ENCODE measurements at regions not wholly inside any gene's neighbourhood (a gene's known extent, or its start where the extent isn't known, plus 50 kb on each side); places are given as distances from the start of the nearest gene placed in this dataset.
A peak's percentile ranks its signal among the peaks of the same experiment; 100 is the strongest.
"Not testable (repeated sequence)": the region's sequence is repeated elsewhere in the genome, so short reads cannot be mapped to it uniquely, and the experiment has no call there.

GRCh38 chr11:27228232-27228905, 134.6 kb downstream of the CCDC34 start:
- no peaks in the 10 kb centered on the region for H3K36me3 ChIP-seq (ENCODE audit: control insufficient read depth, insufficient read depth, low read length, severe bottlenecking)
- H3K4me1 ChIP-seq (ENCODE audit: control insufficient read depth, insufficient read depth, low read length) = peaks cover 16% of the 10 kb centered on the region
- no peaks in the 10 kb centered on the region for H3K9me3 ChIP-seq (ENCODE audit: control insufficient read depth, low read length)
- no peak overlapping the region for H3K4me3 ChIP-seq (ENCODE audit: low read length)
- no peak for DNase-seq (ENCODE audit: low read depth)
- H3K9ac ChIP-seq (ENCODE audit: low read length) = no peak overlapping the region
- no peaks in the 10 kb centered on the region for H3K27me3 ChIP-seq (replicated peaks; ENCODE audit: control insufficient read depth, insufficient read depth, low read length)

GRCh38 chr11:27227736-27228135, 135.3 kb downstream of the CCDC34 start:
- Histone ChIP-seq H3K9me3 (ENCODE audit: control insufficient read depth, low read length) (no peaks in the 10 kb centered on the region), H3K4me1 (ENCODE audit: control insufficient read depth, insufficient read depth, low read length) (peaks cover 16% of the 10 kb centered on the region), H3K4me3 (ENCODE audit: low read length) (no peak overlapping the region), H3K36me3 (ENCODE audit: control insufficient read depth, insufficient read depth, low read length, severe bottlenecking) (no peaks in the 10 kb centered on the region), H3K27me3 (replicated peaks; ENCODE audit: control insufficient read depth, insufficient read depth, low read length) (no peaks in the 10 kb centered on the region), H3K9ac (ENCODE audit: low read length) (no peak overlapping the region)
- no peak for DNase-seq (ENCODE audit: low read depth)

DNA sequence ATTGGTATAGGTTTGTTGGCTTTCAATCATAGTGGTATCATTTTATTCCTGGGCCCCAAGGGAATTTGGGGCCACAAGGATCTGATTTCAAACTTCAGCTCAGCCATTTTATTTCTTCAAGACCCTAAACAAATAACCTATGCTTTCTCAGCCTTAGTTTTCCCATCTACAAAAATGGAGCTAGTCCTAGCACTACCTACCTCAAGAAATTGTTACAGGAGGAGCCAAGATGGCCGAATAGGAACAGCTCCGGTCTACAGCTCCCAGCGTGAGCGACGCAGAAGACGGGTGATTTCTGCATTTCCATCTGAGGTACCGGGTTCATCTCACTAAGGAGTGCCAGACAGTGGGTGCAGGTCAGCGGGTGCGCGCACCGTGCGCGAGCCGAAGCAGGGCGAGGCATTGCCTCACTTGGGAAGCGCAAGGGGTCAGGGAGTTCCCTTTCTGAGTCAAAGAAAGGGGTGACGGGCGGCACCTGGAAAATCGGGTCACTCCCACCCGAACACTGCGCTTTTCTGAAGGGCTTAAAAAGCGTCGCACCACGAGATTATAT, 143.5 kb downstream of the CCDC34 start:
- H3K4me1 ChIP-seq (ENCODE audit: control insufficient read depth, insufficient read depth, low read length) = peaks cover 18% of the 10 kb centered on the region
- not testable (repeated sequence) for H3K4me3 ChIP-seq (ENCODE audit: low read length); H3K9me3 ChIP-seq (ENCODE audit: control insufficient read depth, low read length); H3K9ac ChIP-seq (ENCODE audit: low read length); DNase-seq (ENCODE audit: low read depth); H3K36me3 ChIP-seq (ENCODE audit: control insufficient read depth, insufficient read depth, low read length, severe bottlenecking); H3K27me3 ChIP-seq (replicated peaks; ENCODE audit: control insufficient read depth, insufficient read depth, low read length)

DNA sequence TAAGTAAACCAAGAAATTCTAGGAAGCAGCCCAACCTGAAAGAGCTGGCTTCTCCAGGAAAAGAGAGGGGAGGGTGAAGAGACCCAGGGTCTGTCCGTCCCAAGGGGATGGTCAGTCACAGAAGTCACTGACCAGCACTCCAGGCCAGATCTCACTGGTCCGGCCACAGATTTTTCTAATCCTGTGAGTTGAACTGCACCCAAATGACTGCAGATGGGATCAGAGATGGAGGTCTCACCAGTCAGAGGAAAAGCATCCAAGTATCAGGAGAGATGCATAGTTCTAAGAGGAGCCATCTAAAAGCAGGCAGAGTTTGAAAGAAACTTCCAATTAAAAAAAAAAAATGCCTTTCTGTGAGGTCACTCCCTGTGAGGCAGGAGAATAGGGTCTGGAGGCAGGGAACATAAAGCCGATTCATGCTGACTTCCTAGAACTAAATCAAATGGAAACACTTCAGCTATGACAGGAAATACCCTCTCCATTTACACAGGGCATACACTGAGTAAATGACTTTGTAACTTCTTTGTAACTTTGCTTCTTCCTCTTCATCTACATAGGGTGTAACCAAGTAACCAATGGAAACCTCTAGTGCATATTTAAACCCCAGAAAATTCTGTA, 144.5 kb downstream of the CCDC34 start:
- no peak overlapping the region for H3K9ac ChIP-seq (ENCODE audit: low read length)
- DNase-seq (ENCODE audit: low read depth) = peak; percentile 84
- no peaks in the 10 kb centered on the region for H3K36me3 ChIP-seq (ENCODE audit: control insufficient read depth, insufficient read depth, low read length, severe bottlenecking)
- no peaks in the 10 kb centered on the region for H3K27me3 ChIP-seq (replicated peaks; ENCODE audit: control insufficient read depth, insufficient read depth, low read length)
- no peak overlapping the region for H3K4me3 ChIP-seq (ENCODE audit: low read length)
- no peaks in the 10 kb centered on the region for H3K9me3 ChIP-seq (ENCODE audit: control insufficient read depth, low read length)
- H3K4me1 ChIP-seq (ENCODE audit: control insufficient read depth, insufficient read depth, low read length) = peaks cover 22% of the 10 kb centered on the region

- Histone ChIP-seq H3K4me3 (ENCODE audit: low read length) (no peak overlapping the region), H3K9me3 (ENCODE audit: control insufficient read depth, low read length) (no peaks in the 10 kb centered on the region), H3K4me1 (ENCODE audit: control insufficient read depth, insufficient read depth, low read length) (peaks cover 28% of the 10 kb centered on the region), H3K9ac (ENCODE audit: low read length) (no peak overlapping the region), H3K27me3 (replicated peaks; ENCODE audit: control insufficient read depth, insufficient read depth, low read length) (no peaks in the 10 kb centered on the region), H3K36me3 (ENCODE audit: control insufficient read depth, insufficient read depth, low read length, severe bottlenecking) (no peaks in the 10 kb centered on the region)
- peak; percentile 73 for DNase-seq (ENCODE audit: low read depth)
Observed at GRCh38 chr11:27217948-27218420, 145.0 kb downstream of the CCDC34 start.

DNA sequence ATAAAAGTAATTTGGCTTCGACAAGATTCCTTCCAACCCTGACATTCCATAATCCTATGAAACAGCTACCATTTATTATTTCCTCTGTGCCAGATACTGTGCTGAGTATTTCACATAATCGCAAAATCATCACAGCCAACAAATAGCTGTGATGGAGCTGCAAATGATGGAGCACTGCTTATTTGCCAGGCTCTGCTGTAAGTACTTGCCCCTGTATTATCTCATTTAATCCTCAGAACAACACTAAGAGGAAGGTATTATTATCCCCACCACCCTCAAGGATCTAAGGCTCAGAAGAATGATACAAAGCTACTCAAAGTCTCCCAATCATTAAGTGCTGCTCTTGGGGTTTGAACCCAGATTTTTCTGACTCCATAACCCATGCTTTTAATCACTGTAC, 145.5 kb downstream of the CCDC34 start:
- no peak for DNase-seq (ENCODE audit: low read depth)
- peaks cover 31% of the 10 kb centered on the region for H3K4me1 ChIP-seq (ENCODE audit: control insufficient read depth, insufficient read depth, low read length)
- H3K36me3 ChIP-seq (ENCODE audit: control insufficient read depth, insufficient read depth, low read length, severe bottlenecking) = no peaks in the 10 kb centered on the region
- no peak overlapping the region for H3K9ac ChIP-seq (ENCODE audit: low read length)
- H3K27me3 ChIP-seq (replicated peaks; ENCODE audit: control insufficient read depth, insufficient read depth, low read length) = no peaks in the 10 kb centered on the region
- no peak overlapping the region for H3K4me3 ChIP-seq (ENCODE audit: low read length)
- no peaks in the 10 kb centered on the region for H3K9me3 ChIP-seq (ENCODE audit: control insufficient read depth, low read length)

DNA sequence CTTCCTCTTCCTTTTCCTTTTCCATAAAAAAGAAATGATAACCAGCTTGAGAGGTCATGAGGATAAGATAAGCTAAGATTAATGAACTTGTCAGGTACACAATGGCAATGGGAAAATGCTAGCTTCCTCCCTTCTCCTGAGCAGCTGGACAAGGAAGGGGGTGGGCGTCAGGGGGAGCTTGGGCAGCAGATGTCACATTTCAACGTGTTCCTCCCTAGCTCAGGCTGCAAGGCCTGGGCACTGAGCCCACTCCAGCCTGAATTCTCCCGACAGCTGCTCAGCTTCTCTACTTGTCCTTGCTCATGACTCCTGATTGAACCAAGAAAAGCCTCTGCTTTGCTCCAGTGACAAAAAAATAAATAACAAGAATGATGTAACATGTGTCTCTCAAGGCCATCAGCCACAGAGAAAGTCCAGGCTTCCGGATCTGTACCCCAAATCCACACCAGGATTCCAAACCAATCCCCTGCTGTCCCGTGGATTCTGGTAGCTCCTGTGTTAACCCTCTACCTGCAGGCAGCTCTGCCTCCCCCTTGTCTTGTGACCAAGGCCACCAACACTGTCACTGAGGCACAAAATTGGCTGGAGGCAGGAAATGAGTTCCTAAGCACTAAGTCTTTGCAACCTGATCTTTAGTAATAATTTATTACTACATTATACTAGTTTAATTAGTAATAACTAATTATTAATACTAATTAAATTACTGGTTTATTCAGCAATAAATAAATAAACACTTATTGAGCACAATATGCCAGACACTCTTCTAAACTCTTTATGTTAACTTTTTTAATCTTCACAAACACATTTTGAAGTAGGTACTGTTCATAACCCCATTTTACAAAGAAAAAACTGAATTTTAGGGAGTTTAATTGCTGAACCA, 146.5 kb downstream of the CCDC34 start:
- Histone ChIP-seq H3K9ac (ENCODE audit: low read length) (no peak overlapping the region), H3K4me1 (ENCODE audit: control insufficient read depth, insufficient read depth, low read length) (peaks cover 31% of the 10 kb centered on the region), H3K27me3 (replicated peaks; ENCODE audit: control insufficient read depth, insufficient read depth, low read length) (no peaks in the 10 kb centered on the region), H3K9me3 (ENCODE audit: control insufficient read depth, low read length) (no peaks in the 10 kb centered on the region), H3K4me3 (ENCODE audit: low read length) (no peak overlapping the region), H3K36me3 (ENCODE audit: control insufficient read depth, insufficient read depth, low read length, severe bottlenecking) (no peaks in the 10 kb centered on the region)
- DNase-seq (ENCODE audit: low read depth) = peak; percentile 88

DNA sequence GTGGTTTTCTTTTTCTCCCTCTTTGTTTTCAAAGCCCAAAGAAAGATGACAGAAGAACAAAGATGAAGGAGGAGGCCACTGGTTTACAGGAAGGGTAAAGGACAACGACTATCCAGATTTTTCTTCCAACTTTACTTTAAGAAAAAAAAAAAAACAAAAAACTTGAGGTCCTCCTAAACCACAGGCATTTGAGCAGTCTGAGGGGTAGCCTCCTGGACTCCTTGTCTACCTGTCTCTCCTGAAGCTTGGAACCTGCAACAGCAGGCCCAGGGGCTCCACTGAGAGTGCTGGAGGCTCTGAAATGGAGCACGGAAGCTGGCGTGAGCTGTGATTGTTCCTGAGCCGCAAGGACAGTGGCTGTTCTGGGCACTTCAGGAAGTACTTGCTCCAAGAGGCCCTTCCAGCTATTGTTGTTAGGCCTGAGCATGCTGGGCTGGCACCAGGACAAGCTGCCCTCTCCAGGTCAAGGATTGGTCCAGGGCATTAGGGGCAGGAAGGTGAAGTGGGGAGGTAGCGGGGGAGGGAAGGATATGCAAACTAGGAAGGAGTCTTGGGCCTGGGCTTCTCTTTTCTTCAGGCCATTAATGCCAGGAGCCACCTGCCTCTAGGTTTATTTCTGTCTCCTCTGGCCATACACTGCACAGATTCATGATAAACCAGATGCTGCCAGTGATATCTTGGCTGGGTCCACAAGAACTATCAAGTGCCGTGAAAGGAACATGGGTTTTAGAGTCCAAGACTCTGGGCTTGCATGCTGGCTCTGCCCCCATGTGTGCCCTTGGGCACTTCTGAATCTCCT, 147.3 kb downstream of the CCDC34 start:
- DNase-seq (ENCODE audit: low read depth) = no peak
- Histone ChIP-seq H3K4me1 (ENCODE audit: control insufficient read depth, insufficient read depth, low read length) (peaks cover 31% of the 10 kb centered on the region), H3K36me3 (ENCODE audit: control insufficient read depth, insufficient read depth, low read length, severe bottlenecking) (no peaks in the 10 kb centered on the region), H3K9me3 (ENCODE audit: control insufficient read depth, low read length) (no peaks in the 10 kb centered on the region), H3K27me3 (replicated peaks; ENCODE audit: control insufficient read depth, insufficient read depth, low read length) (no peaks in the 10 kb centered on the region), H3K9ac (ENCODE audit: low read length) (no peak overlapping the region), H3K4me3 (ENCODE audit: low read length) (no peak overlapping the region)

DNA sequence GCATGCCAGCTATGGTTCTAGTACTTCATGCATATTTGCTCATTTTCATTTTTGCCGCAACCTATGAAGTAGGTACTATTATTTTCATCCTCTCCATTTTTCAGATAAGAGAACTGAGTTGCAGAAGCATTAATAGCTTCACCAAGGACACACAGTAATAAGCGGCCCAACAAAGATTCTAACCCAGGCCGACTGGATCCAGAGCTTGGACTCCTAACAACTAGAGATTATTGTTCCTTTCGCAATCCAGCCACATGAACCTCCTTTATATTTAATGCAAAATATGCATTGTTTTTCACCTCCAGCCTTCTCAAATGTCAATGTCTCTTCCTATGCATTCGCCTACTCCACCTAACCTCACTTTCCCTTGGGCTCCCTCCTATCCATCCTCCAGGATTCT, 148.3 kb downstream of the CCDC34 start:
- H3K9ac ChIP-seq (ENCODE audit: low read length) = no peak overlapping the region
- no peaks in the 10 kb centered on the region for H3K36me3 ChIP-seq (ENCODE audit: control insufficient read depth, insufficient read depth, low read length, severe bottlenecking)
- no peaks in the 10 kb centered on the region for H3K27me3 ChIP-seq (replicated peaks; ENCODE audit: control insufficient read depth, insufficient read depth, low read length)
- peaks cover 32% of the 10 kb centered on the region for H3K4me1 ChIP-seq (ENCODE audit: control insufficient read depth, insufficient read depth, low read length)
- no peaks in the 10 kb centered on the region for H3K9me3 ChIP-seq (ENCODE audit: control insufficient read depth, low read length)
- H3K4me3 ChIP-seq (ENCODE audit: low read length) = no peak overlapping the region
- peak; percentile 35 for DNase-seq (ENCODE audit: low read depth)

DNA sequence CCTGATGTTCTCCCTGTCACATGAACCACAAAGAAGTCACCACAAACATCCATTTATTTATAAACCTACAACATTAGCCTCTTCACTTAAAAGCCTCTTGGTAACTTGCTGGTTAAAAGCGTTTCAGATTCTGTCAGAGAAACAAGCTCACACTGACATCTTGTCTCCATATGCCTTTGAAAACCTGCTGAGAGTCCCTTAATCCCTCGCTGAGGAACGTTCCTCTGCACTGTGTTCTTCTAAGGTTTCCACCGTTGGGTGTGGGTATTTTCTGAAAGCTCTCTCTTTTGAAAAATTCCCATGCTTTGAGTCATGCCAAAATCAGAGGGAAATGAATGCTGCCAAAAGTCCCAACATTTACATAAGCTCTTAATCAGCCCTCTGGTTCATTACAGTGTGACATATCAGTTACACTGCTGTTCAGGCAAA, 149.8 kb downstream of the CCDC34 start:
- H3K9me3 ChIP-seq (ENCODE audit: control insufficient read depth, low read length) = no peaks in the 10 kb centered on the region
- peak; percentile 95 for DNase-seq (ENCODE audit: low read depth)
- H3K36me3 ChIP-seq (ENCODE audit: control insufficient read depth, insufficient read depth, low read length, severe bottlenecking) = no peaks in the 10 kb centered on the region
- peaks cover 34% of the 10 kb centered on the region for H3K4me1 ChIP-seq (ENCODE audit: control insufficient read depth, insufficient read depth, low read length)
- H3K27me3 ChIP-seq (replicated peaks; ENCODE audit: control insufficient read depth, insufficient read depth, low read length) = no peaks in the 10 kb centered on the region
- H3K4me3 ChIP-seq (ENCODE audit: low read length) = peak overlapping the region; percentile 17
- no peak overlapping the region for H3K9ac ChIP-seq (ENCODE audit: low read length)

Data from adipocyte (in vitro differentiated cells).